Stimulated activated CD8-positive, alpha-beta memory T cell treated with anti-CD3 and anti-CD28 coated beads, Interleukin-2, amount 100 ng/mL, for 1 hour (primary cell): ENCODE measurements at regions not wholly inside any gene's neighbourhood (a gene's known extent, or its start where the extent isn't known, plus 50 kb on each side); places are given as distances from the start of the nearest gene placed in this dataset.

Experiments used
- DNase-seq, 2 donors: peaks; one replicate each; pipeline ENCODE4 v3.0.0-alpha.2; 2020; ENCODE audit warnings: low read depth in 2 of 2

GRCh38 chr15:31510057-31510456 is 183.4 kb downstream of the KLF13 start:
- no peak for DNase-seq

- DNase-seq, result no peak
Observed at GRCh38 chr15:31511707-31512310, 185.2 kb downstream of the KLF13 start.

- DNase-seq, result no peak
Observed at GRCh38 chr15:31513178-31513577, 186.5 kb downstream of the KLF13 start.

- no peak for DNase-seq
Observed at GRCh38 chr15:31516440-31516839, 189.8 kb downstream of the KLF13 start.

GRCh38 chr15:31516874-31517273 is 190.2 kb downstream of the KLF13 start:
- DNase-seq, result no peak

DNA sequence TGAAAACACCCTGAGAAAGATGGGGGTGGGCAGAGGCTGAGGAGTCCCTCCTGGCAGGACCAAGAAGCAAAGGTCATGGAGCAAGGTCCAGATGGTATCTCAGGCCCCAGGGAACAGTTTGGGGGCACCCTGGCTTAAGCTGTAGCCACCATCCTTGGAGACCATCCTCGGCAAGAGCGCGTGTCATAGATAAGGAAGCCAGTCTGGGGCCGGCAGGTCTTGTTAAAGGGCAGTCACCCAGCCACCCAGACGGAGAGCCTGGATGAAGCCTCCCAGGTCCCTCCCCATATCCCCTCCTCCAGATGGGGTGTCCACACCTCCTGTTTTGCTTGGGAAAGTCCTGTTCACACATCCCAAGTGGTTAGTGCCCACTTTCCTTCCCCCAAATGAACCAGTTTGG is 191.1 kb downstream of the KLF13 start:
- DNase-seq, result no peak

DNA sequence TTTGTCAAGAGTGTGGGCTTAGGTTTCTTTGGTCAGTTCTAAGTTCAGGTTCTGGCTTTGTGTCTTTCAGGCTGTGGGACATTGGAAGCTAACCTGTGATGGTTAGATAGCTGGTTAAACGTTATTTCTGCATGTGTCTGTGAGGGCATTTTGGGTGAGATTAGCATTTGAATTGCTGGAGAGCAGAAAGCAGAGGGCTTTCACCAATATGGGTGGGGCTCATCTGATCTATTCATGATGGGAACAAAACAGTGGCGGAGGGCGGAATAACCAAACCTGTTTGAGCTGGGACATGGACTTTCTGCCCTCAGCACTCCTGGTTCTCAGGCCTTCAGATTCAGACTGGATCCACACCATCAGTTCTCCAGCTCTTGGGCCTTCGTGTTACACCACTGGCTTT is 195.4 kb downstream of the KLF13 start:
- no peak for DNase-seq

DNA sequence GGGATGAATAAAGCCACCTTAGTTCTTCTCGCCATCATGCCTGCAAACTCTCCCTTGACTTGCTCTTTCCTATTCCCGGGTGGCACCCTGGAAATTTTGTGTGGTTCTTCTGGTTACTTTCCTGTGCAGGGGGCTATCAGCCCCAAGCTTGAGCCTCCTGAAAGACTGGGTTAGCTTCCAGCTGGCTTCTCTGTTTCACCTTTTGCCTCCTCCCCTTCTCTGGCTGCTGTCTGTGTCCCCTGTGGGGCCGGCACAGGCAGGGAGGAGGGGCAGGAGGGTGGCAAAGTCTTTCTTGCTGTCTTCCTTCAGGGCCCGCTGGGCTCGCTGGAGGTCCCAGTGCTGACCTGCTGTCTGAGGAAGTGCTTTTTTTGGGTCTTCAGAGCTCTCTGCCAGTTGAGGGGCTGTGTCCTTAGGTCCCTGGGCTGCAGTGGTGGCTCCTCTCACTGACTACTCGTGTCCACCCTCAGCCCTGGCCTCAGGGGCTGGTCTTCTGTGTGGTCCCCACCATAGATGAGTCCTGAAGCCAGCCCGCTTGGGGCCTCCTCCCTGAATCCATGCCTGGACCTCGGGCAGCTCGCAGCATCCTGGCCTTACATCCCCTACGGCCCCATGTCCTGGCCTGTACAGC is 196.5 kb downstream of the KLF13 start:
- DNase-seq, result no peak

DNA sequence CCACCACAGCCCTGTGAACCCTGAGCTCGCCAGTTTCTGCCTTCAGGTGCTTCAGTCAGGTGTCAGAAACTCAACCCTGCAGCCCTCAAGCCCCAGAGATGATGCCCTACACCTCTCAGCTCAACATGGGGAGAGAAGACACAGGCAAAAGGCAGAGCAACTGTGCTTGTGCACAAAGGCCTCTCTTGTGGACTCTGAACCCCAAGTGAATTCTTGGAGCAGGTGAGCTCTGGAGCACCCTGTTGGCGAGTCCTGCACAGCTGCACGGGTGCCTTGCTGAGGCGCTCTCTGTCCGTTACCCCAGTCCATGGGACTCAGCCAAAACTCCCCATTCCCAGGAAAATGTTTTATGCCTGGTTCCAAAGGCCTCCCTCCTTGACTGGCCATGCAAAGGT is 197.0 kb downstream of the KLF13 start:
- no peak for DNase-seq

DNA sequence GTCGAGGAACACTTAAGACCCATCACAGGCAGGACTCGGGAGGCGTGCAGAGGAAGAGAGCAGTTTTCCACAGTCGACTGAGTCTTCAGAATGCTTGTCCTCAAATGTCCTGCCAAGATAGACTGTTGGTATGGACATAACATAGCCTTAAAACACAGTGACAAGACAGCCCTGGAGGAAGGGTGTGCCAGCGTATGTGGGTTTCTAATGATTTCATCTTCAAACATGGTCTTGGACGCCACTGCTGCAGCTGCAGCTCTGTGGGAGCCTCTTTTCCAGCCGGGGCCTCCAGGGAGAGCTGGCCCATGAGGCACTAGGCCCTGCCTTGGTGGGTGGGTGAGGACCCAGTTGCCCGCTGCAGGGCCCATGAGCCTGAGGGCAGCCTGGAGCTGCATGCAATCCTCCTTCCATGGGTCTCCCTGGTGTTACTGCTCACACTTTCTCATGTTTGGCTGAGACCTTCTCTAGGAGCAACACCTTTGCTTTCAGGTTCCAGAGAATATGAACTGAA is 198.6 kb downstream of the KLF13 start:
- DNase-seq, result no peak

DNA sequence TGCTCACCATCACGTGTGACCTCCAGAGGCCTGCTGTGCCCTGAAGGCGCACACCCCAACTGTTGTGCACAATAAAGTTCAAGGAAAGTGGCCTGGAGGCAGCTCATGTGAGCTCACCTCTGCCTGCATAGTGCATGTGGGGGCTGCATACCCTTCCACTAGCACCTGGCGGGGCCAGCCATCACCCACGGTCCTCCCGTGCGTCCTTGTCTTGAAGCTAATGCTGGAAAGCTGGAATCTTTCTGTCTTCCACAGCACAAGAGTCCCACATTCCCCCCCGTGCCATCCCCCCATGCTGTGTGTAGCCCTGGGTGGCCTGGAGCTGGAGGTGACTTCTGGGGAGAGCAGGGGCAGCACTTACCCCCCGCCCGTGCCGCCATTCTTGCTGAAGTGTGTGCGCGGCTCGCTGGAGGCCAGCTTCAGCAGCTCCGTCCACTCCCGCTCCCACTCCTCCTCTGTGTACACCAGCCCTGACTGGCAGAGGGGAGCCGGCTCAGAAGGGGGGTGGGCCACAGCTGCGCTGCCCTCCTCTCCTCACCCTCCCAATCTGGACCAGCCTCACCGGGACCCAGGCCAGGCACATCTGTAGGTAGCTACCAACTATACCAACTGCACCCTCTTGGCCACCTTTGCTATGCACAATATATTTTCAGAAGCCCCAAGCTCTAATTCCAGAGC is 199.5 kb downstream of the KLF13 start:
- DNase-seq, result no peak

GRCh38 chr15:31526916-31527690 is 200.5 kb downstream of the KLF13 start:
- no peak for DNase-seq

DNA sequence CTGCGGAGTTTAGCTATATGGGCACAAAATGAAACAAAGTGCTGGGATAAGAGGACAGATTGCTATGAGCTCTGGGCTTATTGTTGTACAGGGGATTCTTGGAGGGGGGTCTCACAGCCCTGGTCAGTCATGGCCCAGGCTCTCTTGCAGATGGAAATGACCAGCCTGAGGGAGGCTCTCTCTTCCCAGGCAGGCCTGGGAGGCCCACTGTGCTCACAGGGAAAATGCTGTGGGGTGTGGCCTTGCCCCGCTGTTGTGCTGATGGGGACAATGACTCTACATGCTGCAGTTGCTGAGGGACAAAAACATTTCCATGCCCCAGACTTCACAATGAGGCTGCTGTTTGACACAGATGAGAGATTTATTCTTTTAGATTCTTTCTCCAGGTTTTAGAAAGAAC is 202.2 kb downstream of the KLF13 start:
- no peak for DNase-seq

- no peak for DNase-seq
Observed at GRCh38 chr15:31537770-31538592, 211.3 kb downstream of the KLF13 start.

- DNase-seq, result no peak
Observed at GRCh38 chr15:31540633-31541032, 214.0 kb downstream of the KLF13 start.

DNA sequence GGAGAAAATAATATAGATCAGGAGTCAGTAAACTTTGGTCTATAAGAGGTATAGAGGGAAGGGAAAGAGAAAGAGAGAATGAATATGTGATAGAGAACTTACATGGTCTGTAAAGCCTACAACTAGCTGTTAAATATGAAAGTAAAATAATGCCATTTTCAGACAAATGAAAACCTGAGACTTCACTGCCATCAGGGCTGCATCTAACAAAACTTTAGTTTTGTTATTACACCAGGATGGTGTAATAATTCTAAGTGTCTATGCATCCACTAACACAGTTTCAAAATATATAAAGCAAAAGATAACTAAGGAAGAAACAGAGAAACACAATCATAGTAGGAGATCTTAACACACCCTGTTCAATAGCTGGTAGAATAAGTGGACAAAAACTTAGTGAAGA is 217.7 kb downstream of the KLF13 start:
- DNase-seq, result no peak

DNA sequence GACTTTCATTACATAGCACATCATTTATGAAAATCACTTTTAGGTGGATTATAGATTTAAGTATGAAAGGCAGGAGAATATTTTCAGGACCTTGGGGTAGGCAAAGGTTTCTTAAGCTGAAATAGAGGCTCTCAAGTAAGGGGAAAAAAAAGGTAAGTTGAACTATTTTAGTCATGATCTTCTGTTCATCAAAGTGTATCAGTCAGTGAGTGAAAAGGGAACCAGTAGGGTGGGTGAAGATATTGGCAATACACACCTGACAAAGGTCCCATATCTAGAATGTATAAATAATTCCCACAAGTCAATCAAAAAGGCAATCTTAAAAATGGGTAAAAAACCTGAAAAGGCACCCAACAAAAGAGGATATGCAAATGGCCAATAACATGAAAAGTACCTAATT is 218.6 kb downstream of the KLF13 start:
- no peak for DNase-seq

DNA sequence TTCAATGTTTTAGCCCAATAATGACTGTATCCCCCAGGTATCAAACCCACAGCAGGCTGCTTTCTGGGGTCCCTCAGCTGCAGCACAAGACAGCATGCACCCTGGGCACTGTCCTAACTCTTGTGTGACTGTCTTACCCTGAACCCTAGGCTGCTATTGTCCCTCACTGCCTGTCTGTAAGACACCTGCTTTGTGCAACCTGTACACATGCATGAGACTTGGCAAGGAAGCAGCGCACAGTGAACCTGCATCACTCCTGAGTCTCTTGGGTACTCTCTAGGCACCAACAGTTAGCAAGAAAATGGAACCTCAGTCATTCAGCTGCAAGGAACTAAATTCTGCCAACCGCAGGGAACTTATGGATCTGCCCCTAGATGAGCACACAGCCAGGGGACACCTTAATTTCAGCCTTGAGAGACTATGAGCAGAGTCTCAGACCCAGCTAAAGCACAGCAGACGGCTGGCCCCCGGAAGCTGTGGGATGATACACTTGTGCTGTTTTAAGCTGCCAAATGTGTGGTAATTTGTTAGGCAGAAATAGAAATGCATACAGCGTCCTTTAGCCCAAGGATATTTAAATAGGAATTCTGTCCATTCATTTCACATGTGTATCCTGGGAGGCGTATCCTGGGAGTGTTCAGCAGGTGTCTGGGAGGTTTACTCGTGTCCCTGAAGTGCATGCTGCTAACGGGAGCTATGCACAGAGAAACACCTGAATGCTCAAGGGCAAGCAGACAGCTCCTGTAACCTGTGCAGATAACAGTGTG is 223.8 kb downstream of the KLF13 start:
- no peak for DNase-seq

- DNase-seq, result no peak
Observed at GRCh38 chr15:31551323-31551722, 224.7 kb downstream of the KLF13 start.

GRCh38 chr15:31552482-31553099 is 226.0 kb downstream of the KLF13 start:
- no peak for DNase-seq
